Activated CD4-positive, alpha-beta T cell treated with anti-CD3 and anti-CD28 coated beads, Interleukin-10, Interleukin-2, amounts not matched to agents 100 ng/mL and 50 ng/mL, durations not matched to agents 16 hours and 8 hours (primary cell): ENCODE measurements at regions not wholly inside any gene's neighbourhood (a gene's known extent, or its start where the extent isn't known, plus 50 kb on each side); places are given as distances from the start of the nearest gene placed in this dataset.
"Not testable (repeated sequence)": the region's sequence is repeated elsewhere in the genome, so short reads cannot be mapped to it uniquely, and the experiment has no call there.

Experiments
- DNase-seq: peaks from one replicate; pipeline ENCODE4 v3.0.0-alpha.2; 2020

DNA sequence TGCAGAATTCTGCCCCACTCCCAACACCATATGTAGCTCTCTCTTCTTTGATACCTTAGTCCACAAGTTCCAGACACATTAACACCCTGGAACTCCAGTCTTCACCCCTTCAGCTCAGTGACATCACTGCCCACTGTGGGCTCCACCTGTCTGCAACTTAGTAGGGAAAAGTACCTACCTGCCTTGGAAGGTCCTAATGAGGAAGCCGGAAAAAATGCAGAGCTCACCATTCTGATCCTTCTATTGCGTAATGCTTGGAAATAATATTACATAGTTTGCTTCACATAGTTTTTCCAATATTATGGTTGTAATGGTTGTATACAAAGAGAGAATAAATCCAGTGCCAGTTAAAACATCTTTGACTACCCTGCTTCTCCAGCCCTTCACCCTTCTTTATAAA lies 738.4 kb downstream of the RNF144A start:
- no peak for DNase-seq

DNA sequence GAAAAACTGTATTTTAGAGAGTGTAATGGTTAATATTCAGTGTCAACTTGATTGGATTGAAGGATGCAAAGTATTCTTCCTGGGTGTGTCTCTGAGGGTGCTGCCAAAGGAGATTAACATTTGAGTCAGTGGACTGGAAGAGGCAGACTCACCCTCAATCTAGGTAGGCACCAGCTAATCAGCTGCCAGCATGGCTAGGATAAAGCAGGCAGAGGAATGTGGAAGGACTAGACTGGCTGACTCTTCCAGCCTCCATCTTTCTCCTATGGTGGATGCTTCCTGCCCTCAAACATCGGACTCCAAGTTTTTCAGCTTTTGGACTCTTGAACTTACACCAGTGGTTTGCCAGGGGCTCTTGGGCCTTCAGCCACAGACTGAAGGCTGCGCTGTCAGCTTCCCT lies 740.3 kb downstream of the RNF144A start:
- DNase-seq, result not testable (repeated sequence)

DNA sequence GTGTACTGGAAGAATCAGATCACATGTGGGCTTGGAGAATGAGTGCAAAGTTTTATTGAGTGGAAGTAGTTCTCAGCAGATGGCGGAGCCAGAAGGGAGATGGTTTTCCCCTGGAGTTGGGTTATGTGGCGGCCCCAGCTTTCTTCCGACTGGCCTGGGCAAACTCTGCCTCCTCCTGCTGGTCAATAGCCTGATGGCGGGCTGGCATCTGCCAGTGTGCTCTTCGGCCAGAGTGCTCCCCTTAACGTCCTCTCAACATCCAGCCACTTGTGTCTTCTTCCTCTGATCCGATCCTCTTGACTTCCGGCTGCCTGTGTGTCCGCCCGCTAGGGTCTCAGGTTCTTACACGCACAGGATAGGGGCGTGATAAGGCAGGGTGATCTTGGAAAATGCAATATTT lies 741.3 kb downstream of the RNF144A start:
- DNase-seq, result no peak

DNA sequence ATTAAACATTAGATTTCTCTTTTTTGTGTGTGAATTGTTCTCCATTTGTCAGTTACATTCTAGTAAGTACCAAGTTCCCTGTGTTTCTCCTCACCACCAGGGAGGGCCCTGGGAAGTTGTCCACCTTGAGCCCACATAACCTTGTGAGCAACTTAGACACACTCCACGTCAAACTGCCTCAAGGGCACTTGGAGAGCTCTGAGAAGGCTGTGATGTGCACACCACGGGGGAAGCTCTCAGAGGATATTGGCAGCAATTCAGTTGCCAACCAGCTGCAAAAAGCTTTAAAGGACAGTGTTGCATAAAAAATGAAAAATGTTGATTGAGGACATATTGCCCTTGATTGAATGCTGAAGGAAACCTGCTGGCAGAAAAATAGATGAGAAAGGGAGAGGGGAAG lies 743.6 kb downstream of the RNF144A start:
- no peak for DNase-seq

DNA sequence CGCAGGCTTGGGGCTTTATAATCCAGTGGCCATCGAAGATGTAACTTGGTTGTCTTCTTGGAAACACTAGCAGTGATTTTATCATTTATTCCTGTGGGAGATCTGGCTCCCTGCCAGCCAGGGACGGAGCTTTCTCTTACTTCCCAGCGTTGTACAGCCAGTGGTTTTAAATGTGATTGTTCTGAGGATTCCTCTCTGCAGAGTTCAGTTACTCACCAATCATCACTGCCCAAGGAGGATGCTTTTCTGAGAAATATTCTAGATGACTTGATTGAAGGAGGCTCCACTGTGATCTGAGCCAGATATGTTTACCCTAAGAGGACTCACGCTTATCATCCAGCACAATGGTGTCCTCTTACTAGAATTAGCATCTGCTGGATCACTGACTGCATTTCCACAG lies 744.3 kb downstream of the RNF144A start:
- DNase-seq, result no peak

DNA sequence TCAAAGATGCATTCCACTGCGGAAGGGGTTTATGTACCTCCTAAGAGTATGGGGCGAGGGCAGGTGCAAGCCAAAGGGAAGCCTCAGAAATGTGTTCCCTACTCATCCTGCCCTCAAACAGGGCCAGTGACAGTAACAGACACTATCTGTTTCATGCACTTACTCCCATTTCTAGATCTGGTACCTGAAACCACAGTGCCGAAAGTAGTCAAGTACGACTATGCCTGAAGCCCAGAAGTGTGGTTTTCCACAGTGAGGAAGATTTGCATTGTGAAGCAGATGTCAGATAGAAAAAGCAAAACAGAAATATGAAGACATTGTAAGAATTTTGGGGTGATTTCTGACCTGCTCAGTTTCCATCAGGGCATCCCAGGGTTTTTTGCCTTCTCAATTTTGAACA lies 748.7 kb downstream of the RNF144A start:
- peak; percentile 14 for DNase-seq

DNA sequence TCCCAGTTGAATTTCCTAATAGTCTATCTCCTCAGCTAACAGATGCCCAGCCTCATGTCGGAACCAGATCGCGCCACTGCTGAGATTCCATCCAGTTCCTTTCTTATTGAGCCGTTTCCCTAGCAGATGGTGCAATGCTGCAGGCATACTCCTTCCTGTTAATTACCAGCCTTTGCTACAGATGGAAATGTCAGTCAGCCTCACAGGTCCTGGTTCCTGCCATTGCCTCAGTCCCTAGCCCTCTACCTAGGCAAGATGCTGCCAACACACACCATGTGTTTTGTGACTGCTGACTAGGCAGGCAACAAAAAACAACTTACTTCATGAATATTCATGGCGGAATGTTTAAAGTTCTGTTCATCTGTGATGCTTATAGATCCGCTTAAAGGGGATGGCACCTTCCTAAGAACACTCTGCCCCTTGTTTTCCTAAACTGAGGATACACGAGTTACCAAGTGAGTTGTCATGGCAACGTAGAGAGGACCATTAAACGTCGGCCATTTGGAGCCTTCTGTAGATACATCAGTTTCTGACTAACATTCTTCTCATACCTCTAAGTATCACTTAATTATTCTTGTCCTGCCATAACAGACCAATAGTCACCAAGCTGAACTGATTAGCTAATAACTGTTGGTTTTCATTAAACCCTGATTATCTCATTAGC lies 749.5 kb downstream of the RNF144A start:
- no peak for DNase-seq

DNA sequence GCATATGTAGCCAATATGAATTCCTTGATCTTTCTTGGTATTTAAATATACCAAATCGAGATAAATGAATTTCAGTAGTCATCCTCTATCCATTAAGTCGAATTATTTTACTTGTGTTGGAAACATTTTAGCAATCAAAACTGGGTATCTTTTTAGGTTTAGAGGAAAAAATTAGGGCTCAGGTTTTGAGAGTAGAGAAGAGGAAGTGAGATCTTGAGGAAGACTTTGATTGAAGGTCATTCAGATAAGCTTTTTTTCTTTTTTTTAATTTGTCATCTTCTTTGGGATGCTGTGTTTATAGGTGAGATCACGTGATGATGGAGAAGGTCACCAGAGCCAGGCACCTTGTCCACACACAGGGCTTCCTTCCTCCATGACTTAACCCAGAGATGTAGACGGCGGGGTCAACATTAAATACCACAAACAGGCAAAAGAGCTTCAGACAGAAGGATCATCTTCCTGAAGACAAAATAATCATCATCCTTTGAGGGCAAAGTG lies 750.1 kb downstream of the RNF144A start:
- DNase-seq, result no peak

DNA sequence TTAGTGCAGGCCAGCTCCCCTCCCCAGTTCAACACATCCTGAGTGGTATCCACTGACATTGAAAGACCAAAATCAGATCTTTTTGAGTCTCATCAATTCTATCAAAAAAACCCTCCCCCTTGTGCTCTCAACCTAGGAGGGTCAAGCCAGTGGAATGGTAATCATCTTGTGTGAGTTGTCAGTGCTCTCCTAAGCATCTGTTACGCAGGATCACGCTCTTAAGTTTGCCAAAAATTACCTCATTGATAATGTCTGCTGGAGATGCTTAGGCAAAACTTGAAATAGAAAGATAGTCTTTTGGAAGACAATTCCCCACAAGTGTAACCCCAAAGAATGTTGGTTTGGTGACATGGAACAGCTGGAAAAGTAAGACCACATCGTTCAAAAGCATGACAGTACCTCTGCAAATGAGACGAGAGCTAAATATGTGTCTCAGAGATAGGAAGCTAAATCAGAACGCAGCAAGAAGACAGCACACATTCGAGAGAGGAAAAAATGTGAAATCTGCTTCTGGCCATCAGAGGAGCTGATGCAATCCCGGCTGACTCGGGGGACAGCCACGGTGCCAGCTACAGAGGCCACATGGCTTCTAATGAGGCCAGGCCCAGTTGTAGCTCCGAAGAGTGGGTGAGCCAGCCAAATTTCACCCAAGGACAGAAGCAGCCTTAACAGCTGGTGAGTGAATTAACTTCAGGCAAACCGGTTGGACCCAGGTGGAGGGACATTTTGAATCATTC lies 753.9 kb downstream of the RNF144A start:
- no peak for DNase-seq

DNA sequence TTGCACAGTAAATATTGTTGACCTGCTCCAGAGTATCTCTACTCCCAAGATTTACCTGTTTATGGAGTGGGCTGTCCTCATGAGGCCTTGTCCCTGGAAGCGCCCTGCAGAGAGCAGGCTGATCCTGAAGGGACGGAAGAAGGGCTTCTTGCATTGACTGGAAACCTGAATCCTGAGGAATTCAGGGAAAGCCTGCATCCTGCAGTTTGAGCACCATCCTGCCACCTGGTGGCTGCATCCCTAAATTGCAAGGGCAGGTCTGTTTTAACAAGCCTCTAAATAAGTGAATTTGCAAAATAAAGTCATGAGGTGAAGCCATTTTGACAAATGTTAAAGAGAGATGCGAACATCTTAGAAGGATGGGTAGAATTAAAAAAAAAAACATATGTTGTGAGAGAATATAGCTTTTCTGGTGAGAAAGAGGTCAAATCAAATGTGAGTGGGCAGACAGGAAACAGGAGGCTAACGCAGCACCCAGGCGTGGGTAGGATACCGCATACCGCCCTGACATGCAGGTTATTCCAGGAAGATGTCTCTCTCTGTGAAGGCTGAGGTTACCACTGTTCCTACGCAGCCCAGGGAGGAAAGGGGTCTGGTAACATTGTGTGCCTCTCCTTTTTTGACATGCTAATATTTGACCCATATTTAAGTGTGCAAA lies 754.9 kb downstream of the RNF144A start:
- DNase-seq, result peak; percentile 64

DNA sequence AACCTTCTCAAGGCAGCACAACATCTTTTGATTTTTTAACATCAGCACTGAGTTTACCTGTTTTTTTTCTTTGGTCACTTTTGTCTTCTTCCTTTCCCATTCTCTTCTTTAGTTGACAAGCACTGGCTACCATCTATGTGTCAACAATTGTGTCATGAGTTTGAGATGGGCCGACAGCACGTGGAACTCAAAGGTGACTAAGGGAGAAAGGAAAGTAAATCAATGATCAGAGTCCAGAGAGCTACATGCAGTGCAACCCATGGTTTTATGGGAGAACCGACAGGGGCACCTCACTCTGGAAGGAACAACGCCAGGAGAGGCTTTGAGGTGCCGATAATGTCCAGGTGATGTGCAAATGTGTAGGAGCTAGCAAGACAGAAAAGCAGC lies 755.5 kb downstream of the RNF144A start:
- peak; percentile 23 for DNase-seq

DNA sequence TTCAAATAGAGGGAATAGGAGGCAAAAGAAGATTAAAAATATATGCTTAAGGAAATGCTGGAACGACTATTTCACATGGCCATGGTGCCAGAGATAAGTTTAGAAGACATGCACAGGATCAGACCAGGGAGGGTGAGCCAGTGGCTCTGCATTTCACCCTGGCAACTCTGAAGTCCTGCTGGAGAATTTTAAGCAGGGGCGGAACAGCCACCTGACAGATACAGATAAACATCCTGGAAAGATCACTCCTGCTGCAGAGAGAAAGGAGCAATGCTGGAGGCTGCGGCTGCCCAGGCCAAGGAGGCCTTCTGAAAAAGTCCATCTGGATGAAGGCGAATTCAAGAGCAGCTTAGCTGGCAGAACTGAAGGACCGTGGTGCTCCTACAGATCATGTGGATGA lies 755.9 kb downstream of the RNF144A start:
- DNase-seq, result no peak

DNA sequence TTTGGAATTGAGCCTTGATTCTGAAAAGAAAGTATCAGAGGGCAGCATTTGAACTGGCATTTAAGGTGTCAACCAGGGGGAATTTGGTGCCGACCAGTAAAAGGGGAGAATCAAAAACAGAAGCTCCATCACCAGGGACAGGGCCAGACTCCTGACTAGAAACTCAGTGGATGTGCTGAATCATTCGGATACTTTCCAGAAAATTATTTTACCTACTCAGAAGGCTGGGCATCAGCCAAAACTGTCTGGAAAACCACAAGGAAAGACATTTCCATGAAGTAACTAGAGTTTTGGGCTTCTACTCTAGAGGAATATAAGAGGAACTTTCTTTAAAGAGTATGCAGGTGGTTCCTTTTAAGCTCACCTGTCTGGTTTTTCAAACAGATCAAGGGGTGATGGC lies 756.6 kb downstream of the RNF144A start:
- DNase-seq, result no peak

DNA sequence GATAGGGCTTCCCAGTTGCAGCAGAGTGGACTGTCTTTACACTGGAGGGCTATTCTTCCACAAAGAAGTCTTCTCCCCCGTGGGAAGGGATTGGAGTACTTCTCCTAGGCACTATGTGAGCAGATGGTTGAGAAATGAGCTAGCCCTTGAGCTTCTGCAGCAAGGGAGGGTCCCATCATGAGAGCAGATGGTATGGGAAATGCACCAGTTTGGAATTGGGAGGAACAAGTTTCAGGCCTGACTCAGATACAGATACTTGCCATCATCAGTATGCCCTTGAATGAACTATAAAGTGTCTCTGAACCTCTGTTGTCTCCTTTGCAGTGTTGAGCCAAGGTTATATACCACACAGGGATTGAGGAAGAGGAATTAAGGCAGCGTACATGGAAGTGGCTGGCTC lies 757.4 kb downstream of the RNF144A start:
- no peak for DNase-seq

DNA sequence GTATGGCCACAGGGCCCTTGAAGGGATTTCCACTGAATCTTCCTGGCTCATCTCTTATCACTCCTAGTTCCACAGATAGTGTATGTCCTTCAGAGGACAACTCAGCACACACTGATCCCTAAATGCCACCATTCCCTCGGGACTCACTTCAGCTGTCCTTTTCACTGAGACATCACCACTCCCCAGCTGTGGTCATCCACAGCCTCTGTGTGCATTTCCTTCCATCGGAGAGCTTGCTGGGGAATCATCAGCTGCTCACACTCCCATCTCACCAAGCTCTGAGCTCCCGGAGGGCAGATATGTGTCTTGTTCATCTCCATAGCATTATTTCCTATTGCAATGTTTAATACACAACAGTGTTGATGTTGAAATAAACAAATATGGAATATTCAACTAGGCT lies 759.5 kb downstream of the RNF144A start:
- no peak for DNase-seq

DNA sequence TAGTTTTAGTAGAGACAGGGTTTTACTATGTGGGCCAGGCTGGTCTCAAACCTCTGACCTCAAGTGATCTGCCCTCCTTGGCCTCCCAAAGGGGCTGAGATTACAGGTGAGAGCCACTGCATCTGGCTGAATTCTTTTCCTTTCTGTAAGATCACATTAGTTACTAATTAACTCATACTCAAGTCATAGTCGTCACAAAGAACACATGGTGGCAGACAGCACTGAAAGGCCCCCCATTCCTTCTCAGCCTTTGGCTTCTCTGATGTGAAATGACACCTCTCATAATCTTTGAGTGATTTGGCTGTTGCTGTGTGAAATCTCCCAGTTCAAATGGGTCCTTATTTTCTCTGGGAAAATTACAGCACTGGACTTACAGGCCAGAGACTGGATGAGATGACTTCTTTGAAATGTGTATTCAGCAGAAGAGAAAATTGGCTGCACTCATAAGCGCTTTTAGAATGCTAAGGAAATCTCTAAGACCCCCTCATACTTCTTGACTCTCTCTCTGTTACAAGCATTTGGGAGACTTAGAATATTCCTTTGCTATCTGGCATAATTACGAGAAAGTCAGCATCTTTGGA lies 764.8 kb downstream of the RNF144A start:
- no peak for DNase-seq

DNA sequence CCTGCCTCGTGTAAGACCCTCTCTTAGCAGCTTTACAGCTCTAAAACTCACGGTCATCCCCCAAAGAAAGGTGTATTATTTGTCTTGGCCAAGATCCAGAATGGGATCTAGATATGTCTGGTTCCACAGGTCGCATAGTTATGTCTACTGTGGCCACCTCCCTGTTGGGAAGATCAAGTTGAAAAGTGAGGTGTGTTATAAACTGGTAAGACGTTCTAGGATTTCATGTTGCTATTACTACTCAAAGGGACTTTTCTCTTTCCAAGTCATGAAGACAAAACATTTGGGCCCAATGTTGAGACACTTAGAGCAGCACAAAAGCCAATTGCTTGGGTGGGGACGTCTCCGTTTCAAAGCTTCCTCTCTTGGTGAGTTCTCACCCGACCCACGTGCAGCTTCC lies 766.0 kb downstream of the RNF144A start:
- no peak for DNase-seq

DNA sequence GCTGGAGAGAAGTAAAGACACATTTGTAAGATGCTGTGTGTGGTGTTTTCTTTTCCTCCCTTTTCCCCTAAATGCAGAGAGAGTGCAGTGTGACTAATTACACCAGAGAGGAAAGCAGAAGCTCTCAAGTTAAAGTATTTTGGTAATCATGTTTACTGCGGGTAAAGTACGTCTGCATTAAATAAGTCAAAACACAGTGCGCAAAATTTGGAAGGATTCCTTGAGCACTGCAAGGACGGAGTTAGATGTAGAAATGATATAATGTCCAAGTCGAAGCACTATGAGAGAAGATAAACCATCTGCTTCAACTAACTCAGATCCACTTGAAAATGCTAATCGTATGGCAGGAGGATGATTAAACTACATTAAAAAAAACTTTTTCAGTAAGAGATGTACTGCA lies 766.5 kb downstream of the RNF144A start:
- DNase-seq, result no peak

DNA sequence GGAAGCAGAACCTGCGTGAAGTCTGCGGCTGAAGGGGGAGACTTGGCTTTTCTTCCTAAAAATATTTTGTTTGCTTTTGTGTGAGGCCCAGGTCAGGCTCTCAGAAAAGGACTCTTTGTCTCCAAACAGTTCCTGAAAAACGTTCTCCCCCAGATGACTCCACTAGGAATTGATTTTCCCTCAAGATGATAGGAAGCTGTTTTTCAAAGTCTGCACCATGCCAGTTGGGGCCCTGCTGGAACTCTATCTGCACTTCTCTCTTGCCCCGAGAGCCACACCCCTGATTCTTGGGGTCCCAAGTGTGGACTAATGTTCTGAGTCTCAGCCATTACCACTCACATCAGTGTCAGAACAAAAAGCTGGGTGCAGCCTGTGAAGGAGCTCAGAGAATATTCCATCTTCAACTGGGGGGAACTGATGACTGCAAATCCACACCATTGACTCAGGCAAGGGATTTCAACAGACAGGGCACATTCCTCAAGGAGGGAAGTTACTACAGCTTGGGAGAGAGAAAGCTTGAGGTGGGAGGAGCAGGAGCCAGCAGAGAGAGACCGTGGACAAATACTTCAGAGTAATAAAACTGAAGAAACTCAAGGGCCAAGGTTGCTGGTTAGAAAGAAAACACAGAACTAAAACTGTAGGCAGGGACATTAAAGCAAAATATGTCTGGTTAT lies 768.3 kb downstream of the RNF144A start:
- DNase-seq, result no peak

DNA sequence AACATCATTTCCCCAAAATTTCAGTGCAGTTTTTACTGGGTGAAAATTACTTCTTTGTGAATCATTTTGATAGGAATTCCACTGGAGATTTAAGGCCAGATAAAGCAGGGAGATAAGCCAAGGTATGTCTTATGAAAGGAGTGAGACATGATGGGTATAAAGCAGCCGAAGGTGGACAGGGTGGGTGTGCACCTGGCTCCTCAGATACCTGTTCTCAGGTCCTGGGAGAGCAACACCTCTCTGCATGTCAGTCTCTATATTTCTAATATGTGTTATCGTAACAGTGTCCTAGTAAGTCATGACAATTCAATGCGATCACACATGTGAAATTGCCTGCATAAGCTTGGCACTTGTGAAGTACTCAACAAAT lies 768.8 kb downstream of the RNF144A start:
- DNase-seq, result no peak

DNA sequence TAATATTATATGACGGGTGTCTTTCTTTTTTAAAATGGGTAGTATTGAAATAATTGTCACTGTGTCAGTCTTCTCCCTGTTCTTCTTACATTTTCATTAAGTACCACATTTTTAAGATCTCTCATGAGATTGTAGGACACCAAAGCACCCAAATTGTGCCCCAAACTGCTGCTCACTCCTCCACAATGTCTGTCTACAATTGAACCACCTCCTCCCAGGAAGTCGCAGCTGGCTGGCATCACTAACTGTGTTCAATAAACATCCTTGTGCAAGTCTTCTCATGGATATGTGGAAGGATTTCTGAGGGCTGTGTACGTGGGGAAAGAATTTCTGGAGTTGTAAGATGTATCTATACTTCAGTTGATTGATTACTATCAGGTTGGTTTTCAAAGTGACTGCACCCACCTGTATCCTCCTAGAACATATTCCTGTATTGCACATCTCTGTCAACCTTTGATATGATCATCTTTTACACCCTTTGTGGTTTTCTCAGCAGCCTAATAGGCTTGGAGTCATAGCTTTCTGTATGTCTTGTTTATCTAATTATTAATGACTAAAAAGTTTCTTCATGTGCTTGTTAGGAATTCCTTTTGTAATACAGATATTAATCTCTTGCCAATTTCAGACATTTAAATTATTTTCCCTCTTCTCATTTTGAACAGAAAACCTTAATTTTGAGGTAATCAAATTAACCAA lies 774.9 kb downstream of the RNF144A start:
- peak; percentile 34 for DNase-seq

DNA sequence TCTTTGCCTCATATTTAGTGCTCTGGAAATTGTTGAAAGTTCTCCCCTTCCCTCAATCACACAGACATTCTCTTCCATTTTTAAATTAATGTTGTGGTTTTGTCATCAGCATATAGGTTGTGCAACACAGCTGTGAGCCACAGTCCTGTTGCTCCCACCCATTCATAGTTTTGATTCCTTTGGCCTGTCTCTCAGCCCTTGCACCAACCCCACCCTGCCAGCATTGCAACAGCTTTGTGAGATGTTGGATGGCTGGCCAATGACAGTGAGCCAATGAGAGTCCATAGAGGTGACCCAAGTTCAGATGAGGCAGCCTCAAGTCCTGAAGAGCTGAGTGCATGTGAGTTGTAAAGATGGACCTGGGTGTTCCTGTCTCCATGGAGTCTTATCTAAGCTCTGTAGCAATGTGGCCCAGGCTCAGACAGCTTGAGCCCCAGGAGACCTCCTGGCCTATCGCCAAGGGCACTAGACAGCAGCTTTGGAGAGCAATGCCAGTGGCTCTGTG lies 775.5 kb downstream of the RNF144A start:
- peak; percentile 45 for DNase-seq
